GM23338 (cell line): ENCODE measurements at regions not wholly inside any gene's neighbourhood (a gene's known extent, or its start where the extent isn't known, plus 50 kb on each side); places are given as distances from the start of the nearest gene placed in this dataset.

Source experiments
- ATAC-seq: fragments of 200-7000 bp; cut with Tn5 transposase; 3 replicates; pipeline ENCODE4 v1.9.1; 2020
- DNase-seq: peaks from one replicate; pipeline ENCODE4 v3.0.0-alpha.2; 2015; ENCODE audit warnings: low spot score
- H2AFZ ChIP-seq: fragments of 200-600 bp; sonication (generic); 2 replicates; pipeline ENCODE4 v1.8.0; 2016; ENCODE audit warnings: antibody characterized with exemption, mild to moderate bottlenecking, moderate library complexity
- H3F3A ChIP-seq: fragments of 200-600 bp; sonication (generic); replicated peaks from 2 replicates; pipeline ENCODE4 v1.8.0; 2017; ENCODE audit warnings: antibody characterized with exemption, mixed run types, low read depth
- H3K27ac ChIP-seq: fragments of 200-600 bp; sonication (generic); 2 replicates; pipeline ENCODE4 v1.6.1; 2016; ENCODE audit warnings: low read depth
- H3K27me3 ChIP-seq: fragments of 200-600 bp; sonication (generic); 2 replicates; pipeline ENCODE4 v1.8.0; 2016; ENCODE audit warnings: mild to moderate bottlenecking, mixed run types, moderate library complexity; ENCODE audit not compliant: insufficient read depth
- H3K36me3 ChIP-seq: fragments of 200-600 bp; sonication (generic); 2 replicates; pipeline ENCODE4 v1.8.0; 2016; ENCODE audit warnings: mild to moderate bottlenecking; ENCODE audit not compliant: insufficient read depth
- H3K4me1 ChIP-seq: fragments of 200-600 bp; sonication (generic); 2 replicates; pipeline ENCODE4 v1.8.0; 2016; ENCODE audit warnings: mild to moderate bottlenecking, moderate library complexity; ENCODE audit not compliant: insufficient read depth
- H3K4me2 ChIP-seq: fragments of 200-600 bp; sonication (generic); 2 replicates; pipeline ENCODE4 v1.7.1; 2017; ENCODE audit warnings: mixed run types
- H3K4me3 ChIP-seq: fragments of 200-600 bp; sonication (generic); 2 replicates; pipeline ENCODE4 v1.6.1; 2016; ENCODE audit warnings: mixed run types
- H3K79me2 ChIP-seq: fragments of 200-600 bp; sonication (generic); replicated peaks from 2 replicates; pipeline ENCODE4 v1.8.0; 2017; ENCODE audit warnings: mild to moderate bottlenecking; ENCODE audit not compliant: insufficient read depth
- H3K9me2 ChIP-seq: fragments of 200-600 bp; sonication (generic); 2 replicates; pipeline ENCODE4 v1.8.0; 2017; ENCODE audit not compliant: insufficient read depth
- H4K20me1 ChIP-seq: fragments of 200-600 bp; sonication (generic); replicated peaks from 2 replicates; pipeline ENCODE4 v1.8.0; 2017; ENCODE audit warnings: mild to moderate bottlenecking; ENCODE audit not compliant: insufficient read depth
- H3K27ac Mint-ChIP-seq: 2 replicates; pipeline ENCODE4 v1.8.0; 2020; ENCODE audit warnings: inconsistent platforms, mild to moderate bottlenecking, moderate library complexity, mixed read lengths
- H3K27me3 Mint-ChIP-seq: 3 replicates; pipeline ENCODE4 v1.8.0; 2022; ENCODE audit warnings: low read depth, mild to moderate bottlenecking, moderate library complexity, mixed read lengths, inconsistent platforms; ENCODE audit not compliant: insufficient read depth, poor library complexity
- H3K36me3 Mint-ChIP-seq: 3 replicates; pipeline ENCODE4 v1.8.0; 2021; ENCODE audit warnings: low read depth, mild to moderate bottlenecking, inconsistent platforms, moderate library complexity, mixed read lengths
- H3K4me1 Mint-ChIP-seq: 3 replicates; pipeline ENCODE4 v1.8.0; 2020; ENCODE audit warnings: mild to moderate bottlenecking, inconsistent platforms, mixed read lengths
- H3K4me3 Mint-ChIP-seq: 3 replicates; pipeline ENCODE4 v1.8.0; 2021; ENCODE audit warnings: moderate library complexity, mild to moderate bottlenecking, inconsistent platforms, mixed read lengths
- H3K9me3 Mint-ChIP-seq: 3 replicates; pipeline ENCODE4 v1.8.0; 2020; ENCODE audit warnings: moderate library complexity, mild to moderate bottlenecking, inconsistent platforms, mixed read lengths
- CREB1 ChIP-seq: fragments of 250-450 bp; sonication (Bioruptor Pico); IDR thresholded peaks from 2 replicates; pipeline ENCODE4 v1.5.0; 2020; ENCODE audit warnings: low read depth, mild to moderate bottlenecking, moderate library complexity
- REST ChIP-seq: IDR thresholded peaks from one replicate; pipeline ENCODE4 v1.6.1; 2018; ENCODE audit warnings: antibody characterized with exemption; ENCODE audit not compliant: unreplicated experiment
- STAT1 ChIP-seq: IDR thresholded peaks from one replicate; pipeline ENCODE4 v1.6.1; 2016; ENCODE audit warnings: antibody characterized with exemption; ENCODE audit not compliant: unreplicated experiment
- ZNF114 ChIP-seq: fragments of 250-450 bp; sonication (Bioruptor Pico); IDR thresholded peaks from 2 replicates; pipeline ENCODE4 v1.5.0; 2020; ENCODE audit warnings: mild to moderate bottlenecking, moderate library complexity
- ZNF331 ChIP-seq: fragments of 250-450 bp; sonication (Bioruptor Pico); IDR thresholded peaks from 2 replicates; pipeline ENCODE4 v1.5.0; 2020; ENCODE audit warnings: low read depth, mild to moderate bottlenecking, moderate library complexity
- TF ChIP-seq, protein P1 (sequence below): fragments of 250-450 bp; sonication (Bioruptor Pico); IDR thresholded peaks from 2 replicates; pipeline ENCODE4 v1.5.0; 2020; ENCODE audit warnings: mild to moderate bottlenecking, moderate library complexity

DNA sequence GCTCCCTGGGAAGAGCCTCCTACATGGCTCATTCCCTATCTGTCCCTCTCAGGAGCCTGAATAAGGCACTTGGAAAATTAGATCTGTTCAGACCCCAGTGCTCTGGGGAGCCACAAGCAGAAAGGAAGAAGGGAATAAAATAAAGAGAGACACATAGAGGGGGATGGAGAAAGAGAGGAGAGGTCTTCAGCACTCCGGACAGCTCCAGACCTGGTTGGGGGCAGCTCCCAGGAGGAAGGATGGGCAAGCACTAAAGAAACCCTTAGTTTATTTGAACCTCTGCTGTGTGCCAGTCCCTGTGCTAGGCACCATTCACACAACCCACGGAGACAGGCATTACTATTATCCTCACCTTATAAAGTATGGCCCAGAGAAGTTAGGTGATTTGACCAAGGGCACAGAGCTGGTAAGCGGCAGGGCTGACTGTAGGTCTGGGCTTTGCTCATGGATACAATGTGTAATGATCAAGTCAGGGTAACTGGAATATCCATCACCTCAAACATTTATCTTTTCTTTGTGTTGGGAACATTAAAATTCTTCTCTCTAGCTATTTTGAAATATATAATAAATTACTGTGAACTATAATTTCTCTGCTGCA lies 53.7 kb upstream of the LRRC32 start:
- Histone ChIP-seq H3K4me1 (no peaks in the 10 kb centered on the region; the same call in 1 of the 2 replicates), H3K79me2 (no peaks in the 10 kb centered on the region), H3F3A (no peaks in the 10 kb centered on the region), H2AFZ (no peak overlapping the region), H3K4me2 (no peak overlapping the region), H4K20me1 (no peaks in the 10 kb centered on the region), H3K9me2 (no peaks in the 10 kb centered on the region), H3K4me3 (no peak overlapping the region), H3K36me3 (no peaks in the 10 kb centered on the region), H3K27me3 (no peaks in the 10 kb centered on the region), H3K27ac (no peak overlapping the region)
- Mint-ChIP-seq H3K36me3 (no peaks in the 10 kb centered on the region), H3K27ac (no peak overlapping the region), H3K4me1 (peaks cover 7% of the 10 kb centered on the region), H3K9me3 (no peaks in the 10 kb centered on the region), H3K4me3 (no peak overlapping the region), H3K27me3 (peaks cover 2% of the 10 kb centered on the region)
- TF ChIP-seq ZNF114 (CRISPR knock-in tag), result no peak
- no peak for TF ChIP-seq STAT1
- no peak for TF ChIP-seq ZNF331
- TF ChIP-seq, protein P1, sequence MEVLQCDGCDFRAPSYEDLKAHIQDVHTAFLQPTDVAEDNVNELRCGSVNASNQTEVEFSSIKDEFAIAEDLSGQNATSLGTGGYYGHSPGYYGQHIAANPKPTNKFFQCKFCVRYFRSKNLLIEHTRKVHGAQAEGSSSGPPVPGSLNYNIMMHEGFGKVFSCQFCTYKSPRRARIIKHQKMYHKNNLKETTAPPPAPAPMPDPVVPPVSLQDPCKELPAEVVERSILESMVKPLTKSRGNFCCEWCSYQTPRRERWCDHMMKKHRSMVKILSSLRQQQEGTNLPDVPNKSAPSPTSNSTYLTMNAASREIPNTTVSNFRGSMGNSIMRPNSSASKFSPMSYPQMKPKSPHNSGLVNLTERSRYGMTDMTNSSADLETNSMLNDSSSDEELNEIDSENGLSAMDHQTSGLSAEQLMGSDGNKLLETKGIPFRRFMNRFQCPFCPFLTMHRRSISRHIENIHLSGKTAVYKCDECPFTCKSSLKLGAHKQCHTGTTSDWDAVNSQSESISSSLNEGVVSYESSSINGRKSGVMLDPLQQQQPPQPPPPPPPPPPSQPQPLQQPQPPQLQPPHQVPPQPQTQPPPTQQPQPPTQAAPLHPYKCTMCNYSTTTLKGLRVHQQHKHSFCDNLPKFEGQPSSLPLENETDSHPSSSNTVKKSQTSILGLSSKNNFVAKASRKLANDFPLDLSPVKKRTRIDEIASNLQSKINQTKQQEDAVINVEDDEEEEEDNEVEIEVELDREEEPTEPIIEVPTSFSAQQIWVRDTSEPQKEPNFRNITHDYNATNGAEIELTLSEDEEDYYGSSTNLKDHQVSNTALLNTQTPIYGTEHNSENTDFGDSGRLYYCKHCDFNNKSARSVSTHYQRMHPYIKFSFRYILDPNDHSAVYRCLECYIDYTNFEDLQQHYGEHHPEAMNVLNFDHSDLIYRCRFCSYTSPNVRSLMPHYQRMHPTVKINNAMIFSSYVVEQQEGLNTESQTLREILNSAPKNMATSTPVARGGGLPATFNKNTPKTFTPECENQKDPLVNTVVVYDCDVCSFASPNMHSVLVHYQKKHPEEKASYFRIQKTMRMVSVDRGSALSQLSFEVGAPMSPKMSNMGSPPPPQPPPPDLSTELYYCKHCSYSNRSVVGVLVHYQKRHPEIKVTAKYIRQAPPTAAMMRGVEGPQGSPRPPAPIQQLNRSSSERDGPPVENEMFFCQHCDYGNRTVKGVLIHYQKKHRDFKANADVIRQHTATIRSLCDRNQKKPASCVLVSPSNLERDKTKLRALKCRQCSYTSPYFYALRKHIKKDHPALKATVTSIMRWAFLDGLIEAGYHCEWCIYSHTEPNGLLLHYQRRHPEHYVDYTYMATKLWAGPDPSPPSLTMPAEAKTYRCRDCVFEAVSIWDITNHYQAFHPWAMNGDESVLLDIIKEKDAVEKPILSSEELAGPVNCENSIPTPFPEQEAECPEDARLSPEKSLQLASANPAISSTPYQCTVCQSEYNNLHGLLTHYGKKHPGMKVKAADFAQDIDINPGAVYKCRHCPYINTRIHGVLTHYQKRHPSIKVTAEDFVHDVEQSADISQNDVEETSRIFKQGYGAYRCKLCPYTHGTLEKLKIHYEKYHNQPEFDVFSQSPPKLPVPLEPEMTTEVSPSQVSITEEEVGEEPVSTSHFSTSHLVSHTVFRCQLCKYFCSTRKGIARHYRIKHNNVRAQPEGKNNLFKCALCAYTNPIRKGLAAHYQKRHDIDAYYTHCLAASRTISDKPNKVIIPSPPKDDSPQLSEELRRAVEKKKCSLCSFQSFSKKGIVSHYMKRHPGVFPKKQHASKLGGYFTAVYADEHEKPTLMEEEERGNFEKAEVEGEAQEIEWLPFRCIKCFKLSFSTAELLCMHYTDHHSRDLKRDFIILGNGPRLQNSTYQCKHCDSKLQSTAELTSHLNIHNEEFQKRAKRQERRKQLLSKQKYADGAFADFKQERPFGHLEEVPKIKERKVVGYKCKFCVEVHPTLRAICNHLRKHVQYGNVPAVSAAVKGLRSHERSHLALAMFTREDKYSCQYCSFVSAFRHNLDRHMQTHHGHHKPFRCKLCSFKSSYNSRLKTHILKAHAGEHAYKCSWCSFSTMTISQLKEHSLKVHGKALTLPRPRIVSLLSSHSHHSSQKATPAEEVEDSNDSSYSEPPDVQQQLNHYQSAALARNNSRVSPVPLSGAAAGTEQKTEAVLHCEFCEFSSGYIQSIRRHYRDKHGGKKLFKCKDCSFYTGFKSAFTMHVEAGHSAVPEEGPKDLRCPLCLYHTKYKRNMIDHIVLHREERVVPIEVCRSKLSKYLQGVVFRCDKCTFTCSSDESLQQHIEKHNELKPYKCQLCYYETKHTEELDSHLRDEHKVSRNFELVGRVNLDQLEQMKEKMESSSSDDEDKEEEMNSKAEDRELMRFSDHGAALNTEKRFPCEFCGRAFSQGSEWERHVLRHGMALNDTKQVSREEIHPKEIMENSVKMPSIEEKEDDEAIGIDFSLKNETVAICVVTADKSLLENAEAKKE, result no peak
- no peak for TF ChIP-seq CREB1 (CRISPR knock-in tag)
- TF ChIP-seq REST, result peak; percentile 84
- DNase-seq, result peak; percentile 66
- ATAC-seq, result peak; percentile 39
